ENCODE measurements at regions not wholly inside any gene's neighbourhood (a gene's known extent, or its start where the extent isn't known, plus 50 kb on each side); places are given as distances from the start of the nearest gene placed in this dataset.

DNA sequence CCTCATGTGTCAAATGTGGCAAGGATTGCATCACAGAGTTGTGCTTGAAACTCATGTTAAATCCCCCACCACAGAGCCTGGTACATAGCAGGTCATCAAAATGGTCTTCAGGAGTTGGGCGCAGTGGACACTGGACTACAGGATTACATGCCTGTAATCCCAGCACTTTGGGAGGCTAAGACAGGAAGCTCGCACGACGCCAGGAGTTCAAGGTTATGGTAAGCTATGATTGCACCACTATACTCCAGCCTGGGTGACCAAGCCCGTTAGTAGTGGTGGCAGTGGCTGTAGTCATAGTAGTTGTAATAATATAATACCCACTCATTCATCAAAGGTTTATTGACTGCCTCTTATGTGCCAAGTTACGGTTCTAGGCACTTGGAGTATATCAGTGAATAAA, 123.4 kb upstream of the IRF2BP2 start:
- no peak for TF ChIP-seq POLR2A (IDR thresholded peaks at IDR 0.05)
- no peak for TF ChIP-seq CTCF (IDR thresholded peaks at IDR 0.05)
